K562 (cell line): ENCODE measurements at regions not wholly inside any gene's neighbourhood (a gene's known extent, or its start where the extent isn't known, plus 50 kb on each side); places are given as distances from the start of the nearest gene placed in this dataset.
A peak's percentile ranks its signal among the peaks of the same experiment; 100 is the strongest.

Experiments
- CBX3 ChIP-seq, 2 experiments: IDR thresholded peaks; 1 replicate in 1 of 2; 2 replicates in 1 of 2; pipeline ENCODE4 v1.6.1; 2012; ENCODE audit warnings: inconsistent platforms in 2 of 2, low read length in 2 of 2, borderline replicate concordance in 1 of 2, control low read depth in 1 of 2
- ELF1 ChIP-seq: fragments of 200-800 bp; sonication (Bioruptor generic); IDR thresholded peaks from 2 replicates; pipeline ENCODE4 v1.6.1; 2016; ENCODE audit warnings: missing genetic modification characterization, missing compliant biosample characterization
- EP400 ChIP-seq: fragments of 450-650 bp; IDR thresholded peaks from 2 replicates; pipeline ENCODE4 v1.6.1; 2017; ENCODE audit warnings: antibody characterized with exemption, mild to moderate bottlenecking, moderate library complexity
- L3MBTL2 ChIP-seq: fragments of 450-650 bp; IDR thresholded peaks from 2 replicates; pipeline ENCODE4 v1.6.1; 2016; ENCODE audit warnings: mild to moderate bottlenecking, moderate library complexity
- MAFF ChIP-seq: IDR thresholded peaks from 2 replicates; pipeline ENCODE4 v1.6.1; 2012; ENCODE audit warnings: low read length, improper control_type of control experiment
- MTA1 ChIP-seq: fragments of 450-650 bp; IDR thresholded peaks from 2 replicates; pipeline ENCODE4 v1.6.1; 2017; ENCODE audit warnings: borderline replicate concordance
- ZFX ChIP-seq: sonication (generic); formaldehyde crosslinking; IDR thresholded peaks from 2 replicates; pipeline ENCODE4 v1.8.0; 2022; ENCODE audit warnings: mild to moderate bottlenecking, missing genetic modification reagents, moderate library complexity
- ZNF384 ChIP-seq: IDR thresholded peaks from 2 replicates; pipeline ENCODE4 v1.6.1; 2012; ENCODE audit warnings: low read depth, low read length, improper control_type of control experiment
- TF ChIP-seq, protein P1 (sequence below): fragments of 450-650 bp; IDR thresholded peaks from 2 replicates; pipeline ENCODE4 v1.6.1; 2018; ENCODE audit not compliant: partially characterized antibody
- TF ChIP-seq, protein P2 (sequence below): IDR thresholded peaks from 2 replicates; pipeline ENCODE4 v1.6.1; 2011; ENCODE audit not compliant: insufficient read length; ENCODE audit errors: extremely low read depth
- TF ChIP-seq, protein P3 (sequence below): sonication (generic); formaldehyde crosslinking; IDR thresholded peaks from 2 replicates; pipeline ENCODE4 v1.8.0; 2022; ENCODE audit warnings: mild to moderate bottlenecking, low read depth, missing genetic modification reagents
- TF ChIP-seq, protein P4 (sequence below): fragments of 200-600 bp; sonication (generic); IDR thresholded peaks from one replicate; pipeline ENCODE4 v1.6.1; 2012; ENCODE audit warnings: mild to moderate bottlenecking, low read depth, low read length, inconsistent platforms

DNA sequence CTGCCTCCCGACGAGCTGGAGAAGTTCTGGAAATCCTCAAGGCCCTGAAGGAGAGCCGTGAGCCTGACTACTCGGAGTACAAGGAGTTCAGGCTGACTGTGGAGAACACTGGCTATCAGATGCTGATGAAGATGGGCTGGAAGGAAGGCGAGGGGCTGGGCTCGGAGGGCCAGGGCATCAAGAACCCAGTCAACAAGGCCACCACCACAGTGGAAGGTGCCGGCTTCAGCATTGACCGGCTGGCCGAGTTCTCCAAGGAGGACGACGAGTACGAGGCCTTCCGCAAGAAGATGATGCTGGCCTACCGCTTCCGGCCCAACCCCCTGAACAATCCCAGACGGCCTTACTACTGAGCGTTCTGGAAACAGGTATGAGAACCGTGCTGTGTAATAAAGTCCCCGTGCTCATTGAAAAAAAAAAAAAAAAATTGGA, 366.1 kb upstream of the ATXN7L3B start (continued):
- TF ChIP-seq MAFF (no peak), ELF1 (peak; percentile 22; the same call in 1 of the 2 replicates), CBX3 (IDR thresholded peaks at IDR 0.05; ENCODE audit: borderline replicate concordance in 1 of 2, low read length in 2 of 2) (peak in 1 of 2 experiments; percentile 44; a peak in 1 of 3 replicates), EP400 (peak; percentile 21; the same call in 1 of the 2 replicates), ZFX (CRISPR knock-in tag) (peak; percentile 91), MTA1 (no peak), L3MBTL2 (peak; percentile 68), ZNF384 (peak; percentile 71)
- TF ChIP-seq, protein P1, sequence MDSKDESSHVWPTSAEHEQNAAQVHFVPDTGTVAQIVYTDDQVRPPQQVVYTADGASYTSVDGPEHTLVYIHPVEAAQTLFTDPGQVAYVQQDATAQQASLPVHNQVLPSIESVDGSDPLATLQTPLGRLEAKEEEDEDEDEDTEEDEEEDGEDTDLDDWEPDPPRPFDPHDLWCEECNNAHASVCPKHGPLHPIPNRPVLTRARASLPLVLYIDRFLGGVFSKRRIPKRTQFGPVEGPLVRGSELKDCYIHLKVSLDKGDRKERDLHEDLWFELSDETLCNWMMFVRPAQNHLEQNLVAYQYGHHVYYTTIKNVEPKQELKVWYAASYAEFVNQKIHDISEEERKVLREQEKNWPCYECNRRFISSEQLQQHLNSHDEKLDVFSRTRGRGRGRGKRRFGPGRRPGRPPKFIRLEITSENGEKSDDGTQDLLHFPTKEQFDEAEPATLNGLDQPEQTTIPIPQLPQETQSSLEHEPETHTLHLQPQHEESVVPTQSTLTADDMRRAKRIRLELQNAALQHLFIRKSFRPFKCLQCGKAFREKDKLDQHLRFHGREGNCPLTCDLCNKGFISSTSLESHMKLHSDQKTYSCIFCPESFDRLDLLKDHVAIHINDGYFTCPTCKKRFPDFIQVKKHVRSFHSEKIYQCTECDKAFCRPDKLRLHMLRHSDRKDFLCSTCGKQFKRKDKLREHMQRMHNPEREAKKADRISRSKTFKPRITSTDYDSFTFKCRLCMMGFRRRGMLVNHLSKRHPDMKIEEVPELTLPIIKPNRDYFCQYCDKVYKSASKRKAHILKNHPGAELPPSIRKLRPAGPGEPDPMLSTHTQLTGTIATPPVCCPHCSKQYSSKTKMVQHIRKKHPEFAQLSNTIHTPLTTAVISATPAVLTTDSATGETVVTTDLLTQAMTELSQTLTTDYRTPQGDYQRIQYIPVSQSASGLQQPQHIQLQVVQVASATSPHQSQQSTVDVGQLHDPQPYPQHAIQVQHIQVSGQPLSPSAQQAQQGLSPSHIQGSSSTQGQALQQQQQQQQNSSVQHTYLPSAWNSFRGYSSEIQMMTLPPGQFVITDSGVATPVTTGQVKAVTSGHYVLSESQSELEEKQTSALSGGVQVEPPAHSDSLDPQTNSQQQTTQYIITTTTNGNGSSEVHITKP, result peak; percentile 48
- TF ChIP-seq, protein P2, sequence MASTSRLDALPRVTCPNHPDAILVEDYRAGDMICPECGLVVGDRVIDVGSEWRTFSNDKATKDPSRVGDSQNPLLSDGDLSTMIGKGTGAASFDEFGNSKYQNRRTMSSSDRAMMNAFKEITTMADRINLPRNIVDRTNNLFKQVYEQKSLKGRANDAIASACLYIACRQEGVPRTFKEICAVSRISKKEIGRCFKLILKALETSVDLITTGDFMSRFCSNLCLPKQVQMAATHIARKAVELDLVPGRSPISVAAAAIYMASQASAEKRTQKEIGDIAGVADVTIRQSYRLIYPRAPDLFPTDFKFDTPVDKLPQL, result peak; percentile 17
- TF ChIP-seq, protein P3, sequence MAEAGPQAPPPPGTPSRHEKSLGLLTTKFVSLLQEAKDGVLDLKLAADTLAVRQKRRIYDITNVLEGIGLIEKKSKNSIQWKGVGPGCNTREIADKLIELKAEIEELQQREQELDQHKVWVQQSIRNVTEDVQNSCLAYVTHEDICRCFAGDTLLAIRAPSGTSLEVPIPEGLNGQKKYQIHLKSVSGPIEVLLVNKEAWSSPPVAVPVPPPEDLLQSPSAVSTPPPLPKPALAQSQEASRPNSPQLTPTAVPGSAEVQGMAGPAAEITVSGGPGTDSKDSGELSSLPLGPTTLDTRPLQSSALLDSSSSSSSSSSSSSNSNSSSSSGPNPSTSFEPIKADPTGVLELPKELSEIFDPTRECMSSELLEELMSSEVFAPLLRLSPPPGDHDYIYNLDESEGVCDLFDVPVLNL, result no peak; the same call in 1 of the 2 replicates
- TF ChIP-seq, protein P4, sequence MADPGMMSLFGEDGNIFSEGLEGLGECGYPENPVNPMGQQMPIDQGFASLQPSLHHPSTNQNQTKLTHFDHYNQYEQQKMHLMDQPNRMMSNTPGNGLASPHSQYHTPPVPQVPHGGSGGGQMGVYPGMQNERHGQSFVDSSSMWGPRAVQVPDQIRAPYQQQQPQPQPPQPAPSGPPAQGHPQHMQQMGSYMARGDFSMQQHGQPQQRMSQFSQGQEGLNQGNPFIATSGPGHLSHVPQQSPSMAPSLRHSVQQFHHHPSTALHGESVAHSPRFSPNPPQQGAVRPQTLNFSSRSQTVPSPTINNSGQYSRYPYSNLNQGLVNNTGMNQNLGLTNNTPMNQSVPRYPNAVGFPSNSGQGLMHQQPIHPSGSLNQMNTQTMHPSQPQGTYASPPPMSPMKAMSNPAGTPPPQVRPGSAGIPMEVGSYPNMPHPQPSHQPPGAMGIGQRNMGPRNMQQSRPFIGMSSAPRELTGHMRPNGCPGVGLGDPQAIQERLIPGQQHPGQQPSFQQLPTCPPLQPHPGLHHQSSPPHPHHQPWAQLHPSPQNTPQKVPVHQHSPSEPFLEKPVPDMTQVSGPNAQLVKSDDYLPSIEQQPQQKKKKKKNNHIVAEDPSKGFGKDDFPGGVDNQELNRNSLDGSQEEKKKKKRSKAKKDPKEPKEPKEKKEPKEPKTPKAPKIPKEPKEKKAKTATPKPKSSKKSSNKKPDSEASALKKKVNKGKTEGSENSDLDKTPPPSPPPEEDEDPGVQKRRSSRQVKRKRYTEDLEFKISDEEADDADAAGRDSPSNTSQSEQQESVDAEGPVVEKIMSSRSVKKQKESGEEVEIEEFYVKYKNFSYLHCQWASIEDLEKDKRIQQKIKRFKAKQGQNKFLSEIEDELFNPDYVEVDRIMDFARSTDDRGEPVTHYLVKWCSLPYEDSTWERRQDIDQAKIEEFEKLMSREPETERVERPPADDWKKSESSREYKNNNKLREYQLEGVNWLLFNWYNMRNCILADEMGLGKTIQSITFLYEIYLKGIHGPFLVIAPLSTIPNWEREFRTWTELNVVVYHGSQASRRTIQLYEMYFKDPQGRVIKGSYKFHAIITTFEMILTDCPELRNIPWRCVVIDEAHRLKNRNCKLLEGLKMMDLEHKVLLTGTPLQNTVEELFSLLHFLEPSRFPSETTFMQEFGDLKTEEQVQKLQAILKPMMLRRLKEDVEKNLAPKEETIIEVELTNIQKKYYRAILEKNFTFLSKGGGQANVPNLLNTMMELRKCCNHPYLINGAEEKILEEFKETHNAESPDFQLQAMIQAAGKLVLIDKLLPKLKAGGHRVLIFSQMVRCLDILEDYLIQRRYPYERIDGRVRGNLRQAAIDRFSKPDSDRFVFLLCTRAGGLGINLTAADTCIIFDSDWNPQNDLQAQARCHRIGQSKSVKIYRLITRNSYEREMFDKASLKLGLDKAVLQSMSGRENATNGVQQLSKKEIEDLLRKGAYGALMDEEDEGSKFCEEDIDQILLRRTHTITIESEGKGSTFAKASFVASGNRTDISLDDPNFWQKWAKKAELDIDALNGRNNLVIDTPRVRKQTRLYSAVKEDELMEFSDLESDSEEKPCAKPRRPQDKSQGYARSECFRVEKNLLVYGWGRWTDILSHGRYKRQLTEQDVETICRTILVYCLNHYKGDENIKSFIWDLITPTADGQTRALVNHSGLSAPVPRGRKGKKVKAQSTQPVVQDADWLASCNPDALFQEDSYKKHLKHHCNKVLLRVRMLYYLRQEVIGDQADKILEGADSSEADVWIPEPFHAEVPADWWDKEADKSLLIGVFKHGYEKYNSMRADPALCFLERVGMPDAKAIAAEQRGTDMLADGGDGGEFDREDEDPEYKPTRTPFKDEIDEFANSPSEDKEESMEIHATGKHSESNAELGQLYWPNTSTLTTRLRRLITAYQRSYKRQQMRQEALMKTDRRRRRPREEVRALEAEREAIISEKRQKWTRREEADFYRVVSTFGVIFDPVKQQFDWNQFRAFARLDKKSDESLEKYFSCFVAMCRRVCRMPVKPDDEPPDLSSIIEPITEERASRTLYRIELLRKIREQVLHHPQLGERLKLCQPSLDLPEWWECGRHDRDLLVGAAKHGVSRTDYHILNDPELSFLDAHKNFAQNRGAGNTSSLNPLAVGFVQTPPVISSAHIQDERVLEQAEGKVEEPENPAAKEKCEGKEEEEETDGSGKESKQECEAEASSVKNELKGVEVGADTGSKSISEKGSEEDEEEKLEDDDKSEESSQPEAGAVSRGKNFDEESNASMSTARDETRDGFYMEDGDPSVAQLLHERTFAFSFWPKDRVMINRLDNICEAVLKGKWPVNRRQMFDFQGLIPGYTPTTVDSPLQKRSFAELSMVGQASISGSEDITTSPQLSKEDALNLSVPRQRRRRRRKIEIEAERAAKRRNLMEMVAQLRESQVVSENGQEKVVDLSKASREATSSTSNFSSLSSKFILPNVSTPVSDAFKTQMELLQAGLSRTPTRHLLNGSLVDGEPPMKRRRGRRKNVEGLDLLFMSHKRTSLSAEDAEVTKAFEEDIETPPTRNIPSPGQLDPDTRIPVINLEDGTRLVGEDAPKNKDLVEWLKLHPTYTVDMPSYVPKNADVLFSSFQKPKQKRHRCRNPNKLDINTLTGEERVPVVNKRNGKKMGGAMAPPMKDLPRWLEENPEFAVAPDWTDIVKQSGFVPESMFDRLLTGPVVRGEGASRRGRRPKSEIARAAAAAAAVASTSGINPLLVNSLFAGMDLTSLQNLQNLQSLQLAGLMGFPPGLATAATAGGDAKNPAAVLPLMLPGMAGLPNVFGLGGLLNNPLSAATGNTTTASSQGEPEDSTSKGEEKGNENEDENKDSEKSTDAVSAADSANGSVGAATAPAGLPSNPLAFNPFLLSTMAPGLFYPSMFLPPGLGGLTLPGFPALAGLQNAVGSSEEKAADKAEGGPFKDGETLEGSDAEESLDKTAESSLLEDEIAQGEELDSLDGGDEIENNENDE, result no peak
